ENCODE measurements at regions not wholly inside any gene's neighbourhood (a gene's known extent, or its start where the extent isn't known, plus 50 kb on each side); places are given as distances from the start of the nearest gene placed in this dataset.

DNA sequence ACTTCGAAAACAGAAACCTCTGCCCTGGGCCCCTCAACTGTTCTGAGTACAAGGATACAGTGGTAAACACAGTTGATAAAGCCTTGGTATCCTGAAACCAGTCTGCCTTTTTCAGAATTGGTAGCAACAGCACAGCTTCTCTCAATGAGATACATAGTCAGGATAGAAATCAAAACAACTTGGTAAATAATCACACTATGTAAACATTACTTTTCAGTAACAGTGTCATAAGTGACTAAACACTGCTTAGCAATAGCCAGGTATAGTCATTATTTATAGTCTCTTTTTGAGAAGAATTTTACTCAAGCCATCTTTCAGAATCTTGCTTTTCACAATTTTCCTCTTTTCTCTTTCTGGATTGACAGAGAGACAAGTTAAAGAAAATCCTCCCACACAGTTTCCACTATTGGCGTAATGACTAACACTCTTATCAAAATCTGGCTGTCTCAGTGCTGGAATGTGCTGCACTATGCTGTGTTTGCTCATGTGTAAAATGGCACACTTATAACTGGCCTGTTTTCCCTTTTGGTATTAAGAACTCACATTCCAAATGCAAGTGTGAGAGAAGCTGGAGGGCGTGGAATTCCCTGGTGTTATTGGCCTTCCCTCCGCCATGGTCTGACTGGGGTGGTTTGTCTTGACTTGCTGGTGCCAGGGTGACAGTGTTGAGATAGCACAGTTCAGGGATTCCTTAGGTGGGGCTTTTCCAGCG lies 368.8 kb downstream of the TDRD3 start:
- TF ChIP-seq, protein P1, sequence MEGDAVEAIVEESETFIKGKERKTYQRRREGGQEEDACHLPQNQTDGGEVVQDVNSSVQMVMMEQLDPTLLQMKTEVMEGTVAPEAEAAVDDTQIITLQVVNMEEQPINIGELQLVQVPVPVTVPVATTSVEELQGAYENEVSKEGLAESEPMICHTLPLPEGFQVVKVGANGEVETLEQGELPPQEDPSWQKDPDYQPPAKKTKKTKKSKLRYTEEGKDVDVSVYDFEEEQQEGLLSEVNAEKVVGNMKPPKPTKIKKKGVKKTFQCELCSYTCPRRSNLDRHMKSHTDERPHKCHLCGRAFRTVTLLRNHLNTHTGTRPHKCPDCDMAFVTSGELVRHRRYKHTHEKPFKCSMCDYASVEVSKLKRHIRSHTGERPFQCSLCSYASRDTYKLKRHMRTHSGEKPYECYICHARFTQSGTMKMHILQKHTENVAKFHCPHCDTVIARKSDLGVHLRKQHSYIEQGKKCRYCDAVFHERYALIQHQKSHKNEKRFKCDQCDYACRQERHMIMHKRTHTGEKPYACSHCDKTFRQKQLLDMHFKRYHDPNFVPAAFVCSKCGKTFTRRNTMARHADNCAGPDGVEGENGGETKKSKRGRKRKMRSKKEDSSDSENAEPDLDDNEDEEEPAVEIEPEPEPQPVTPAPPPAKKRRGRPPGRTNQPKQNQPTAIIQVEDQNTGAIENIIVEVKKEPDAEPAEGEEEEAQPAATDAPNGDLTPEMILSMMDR (IDR thresholded peaks at IDR 0.05) = no peak
- no peak for TF ChIP-seq POLR2A (IDR thresholded peaks at IDR 0.05)

All from body of pancreas (tissue), 4 donors.